ENCODE measurements at regions not wholly inside any gene's neighbourhood (a gene's known extent, or its start where the extent isn't known, plus 50 kb on each side); places are given as distances from the start of the nearest gene placed in this dataset.

GRCh38 chr16:85552980-85553435, 60.1 kb upstream of the GSE1 start:
- no peak for TF ChIP-seq CTCF (IDR thresholded peaks at IDR 0.05; ENCODE audit: unreplicated experiment in 3 of 3)

GRCh38 chr16:85553436-85554113, 59.5 kb upstream of the GSE1 start:
- Mint-ChIP-seq H3K4me1 (peaks cover 47% of the 10 kb centered on the region), H3K9me3 (no peaks in the 10 kb centered on the region), H3K4me3 (peak overlapping the region; percentile 91 to 96 (median 91)), H3K27me3 (ENCODE audit: low read depth) (peaks cover 9% of the 10 kb centered on the region), H3K27ac (peak overlapping the region; percentile 85 to 89 (median 88)), H3K36me3 (ENCODE audit: low read depth) (no peaks in the 10 kb centered on the region)
- peak in 2 of 3 experiments; percentile 9 to 17 for TF ChIP-seq CTCF (IDR thresholded peaks at IDR 0.05; ENCODE audit: unreplicated experiment in 3 of 3)

More at GRCh38 chr16:85552980-85553435, 60.1 kb upstream of the GSE1 start:
- peaks cover 9% of the 10 kb centered on the region for H3K27me3 Mint-ChIP-seq (ENCODE audit: low read depth)
- peak overlapping the region; percentile 32 to 56 (median 50) for H3K27ac Mint-ChIP-seq
- H3K9me3 Mint-ChIP-seq = no peaks in the 10 kb centered on the region
- peaks cover 42% of the 10 kb centered on the region for H3K4me1 Mint-ChIP-seq
- no peaks in the 10 kb centered on the region for H3K36me3 Mint-ChIP-seq (ENCODE audit: low read depth)
- peak overlapping the region; percentile 69 to 85 (median 82) for H3K4me3 Mint-ChIP-seq

GRCh38 chr16:85554114-85554888, 58.8 kb upstream of the GSE1 start:
- H3K36me3 Mint-ChIP-seq (ENCODE audit: low read depth) = no peaks in the 10 kb centered on the region
- peak overlapping the region; percentile 85 to 89 (median 88) for H3K27ac Mint-ChIP-seq
- H3K9me3 Mint-ChIP-seq = no peaks in the 10 kb centered on the region
- TF ChIP-seq CTCF (IDR thresholded peaks at IDR 0.05; ENCODE audit: unreplicated experiment in 3 of 3) = no peak
- peak overlapping the region; percentile 91 to 96 (median 91) for H3K4me3 Mint-ChIP-seq
- peaks cover 9% of the 10 kb centered on the region for H3K27me3 Mint-ChIP-seq (ENCODE audit: low read depth)
- H3K4me1 Mint-ChIP-seq = peaks cover 49% of the 10 kb centered on the region

GRCh38 chr16:85554889-85555718, 58.0 kb upstream of the GSE1 start:
- no peak for TF ChIP-seq CTCF (IDR thresholded peaks at IDR 0.05; ENCODE audit: unreplicated experiment in 3 of 3)
- no peaks in the 10 kb centered on the region for H3K9me3 Mint-ChIP-seq

GRCh38 chr16:85555719-85556455, 57.2 kb upstream of the GSE1 start:
- no peak for TF ChIP-seq CTCF (IDR thresholded peaks at IDR 0.05; ENCODE audit: unreplicated experiment in 3 of 3)
- Mint-ChIP-seq H3K4me3 (peak overlapping the region; percentile 93 to 98 (median 98)), H3K27ac (peak overlapping the region; percentile 66 to 93 (median 84)), H3K36me3 (ENCODE audit: low read depth) (no peaks in the 10 kb centered on the region), H3K9me3 (no peaks in the 10 kb centered on the region), H3K27me3 (ENCODE audit: low read depth) (peaks cover 9% of the 10 kb centered on the region), H3K4me1 (peaks cover 57% of the 10 kb centered on the region)

More at GRCh38 chr16:85554889-85555718, 58.0 kb upstream of the GSE1 start:
- Mint-ChIP-seq H3K27ac (peak overlapping the region; percentile 66 to 93 (median 84)), H3K27me3 (ENCODE audit: low read depth) (peaks cover 9% of the 10 kb centered on the region), H3K36me3 (ENCODE audit: low read depth) (no peaks in the 10 kb centered on the region), H3K4me3 (peak overlapping the region; percentile 93 to 98 (median 98)), H3K4me1 (peaks cover 53% of the 10 kb centered on the region)

Measured in nephron (organoid).